ENCODE measurements at regions not wholly inside any gene's neighbourhood (a gene's known extent, or its start where the extent isn't known, plus 50 kb on each side); places are given as distances from the start of the nearest gene placed in this dataset.
A peak's percentile ranks its signal among the peaks of the same experiment; 100 is the strongest.

DNA sequence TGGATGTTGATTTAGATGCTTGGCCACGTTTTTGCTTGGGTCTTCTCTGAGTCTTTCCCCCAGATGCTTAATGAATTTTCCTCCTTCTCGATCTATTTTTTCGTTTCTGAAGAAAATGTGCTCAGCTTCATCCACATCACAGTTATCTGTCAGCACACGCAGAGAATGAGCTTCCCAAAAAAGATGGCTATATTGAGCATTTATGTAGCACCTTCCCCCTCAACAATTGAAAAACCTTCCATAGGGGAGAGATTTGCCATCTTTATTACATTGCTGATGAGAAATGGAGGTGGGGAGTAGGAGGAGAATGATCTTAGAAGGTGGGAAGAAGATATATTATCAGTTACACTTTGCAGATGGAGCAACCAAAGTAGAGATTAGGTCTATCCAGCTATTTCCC is 228.1 kb upstream of the PHYHIPL start:
- TF ChIP-seq, protein P1, sequence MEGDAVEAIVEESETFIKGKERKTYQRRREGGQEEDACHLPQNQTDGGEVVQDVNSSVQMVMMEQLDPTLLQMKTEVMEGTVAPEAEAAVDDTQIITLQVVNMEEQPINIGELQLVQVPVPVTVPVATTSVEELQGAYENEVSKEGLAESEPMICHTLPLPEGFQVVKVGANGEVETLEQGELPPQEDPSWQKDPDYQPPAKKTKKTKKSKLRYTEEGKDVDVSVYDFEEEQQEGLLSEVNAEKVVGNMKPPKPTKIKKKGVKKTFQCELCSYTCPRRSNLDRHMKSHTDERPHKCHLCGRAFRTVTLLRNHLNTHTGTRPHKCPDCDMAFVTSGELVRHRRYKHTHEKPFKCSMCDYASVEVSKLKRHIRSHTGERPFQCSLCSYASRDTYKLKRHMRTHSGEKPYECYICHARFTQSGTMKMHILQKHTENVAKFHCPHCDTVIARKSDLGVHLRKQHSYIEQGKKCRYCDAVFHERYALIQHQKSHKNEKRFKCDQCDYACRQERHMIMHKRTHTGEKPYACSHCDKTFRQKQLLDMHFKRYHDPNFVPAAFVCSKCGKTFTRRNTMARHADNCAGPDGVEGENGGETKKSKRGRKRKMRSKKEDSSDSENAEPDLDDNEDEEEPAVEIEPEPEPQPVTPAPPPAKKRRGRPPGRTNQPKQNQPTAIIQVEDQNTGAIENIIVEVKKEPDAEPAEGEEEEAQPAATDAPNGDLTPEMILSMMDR (conservative IDR thresholded peaks at IDR 0.05; ENCODE audit: low read depth, low read length): no peak
- H3K4me3 ChIP-seq (ENCODE audit: low read depth, low read length): no peak overlapping the region
- DNase-seq (ENCODE audit: low read depth): no peak

DNA sequence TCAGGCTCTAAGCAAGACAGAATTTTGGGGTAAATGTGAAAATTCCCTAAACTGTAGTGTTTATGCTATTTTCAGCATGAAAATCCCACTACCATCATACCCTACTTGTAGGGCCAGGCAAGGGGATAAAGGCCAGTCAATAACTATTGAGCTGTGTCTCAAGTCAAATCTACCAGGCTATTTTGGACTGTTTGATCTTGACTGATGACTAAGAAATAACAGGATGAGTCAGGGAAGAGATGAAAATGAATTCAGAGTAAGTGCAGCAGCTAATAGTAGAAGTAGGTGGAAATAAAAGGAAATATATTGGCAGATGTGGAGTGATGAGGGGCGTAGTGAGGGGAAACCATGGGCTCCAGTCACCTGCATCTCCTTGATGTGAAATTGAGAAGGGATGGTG is 225.8 kb upstream of the PHYHIPL start:
- DNase-seq (ENCODE audit: low read depth): no peak
- TF ChIP-seq, protein P1 (conservative IDR thresholded peaks at IDR 0.05; ENCODE audit: low read depth, low read length): no peak

DNA sequence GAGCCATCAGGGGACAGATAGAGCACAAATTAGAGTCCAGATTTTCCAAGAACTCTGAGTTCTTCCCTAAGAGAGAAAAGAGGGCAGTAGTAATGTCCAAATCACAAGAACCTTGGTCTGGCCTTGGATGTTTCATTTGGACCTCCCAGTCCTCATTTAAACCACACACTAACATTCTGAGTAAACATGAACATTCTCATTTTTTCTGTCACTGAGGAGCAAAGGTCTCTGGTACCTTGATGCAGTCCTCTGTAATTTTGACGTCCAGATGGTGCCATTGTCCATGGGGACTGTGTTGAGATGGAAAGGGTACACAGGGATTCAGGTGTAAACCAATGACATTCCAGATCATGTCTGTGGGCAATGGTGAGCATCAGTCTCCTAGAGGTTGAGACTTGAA is 225.4 kb upstream of the PHYHIPL start:
- TF ChIP-seq, protein P1 (conservative IDR thresholded peaks at IDR 0.05; ENCODE audit: low read depth, low read length): no peak
- DNase-seq (ENCODE audit: low read depth): no peak
- H3K4me3 ChIP-seq (ENCODE audit: low read depth, low read length): no peak overlapping the region

More for the DNA sequence above, 225.8 kb upstream of the PHYHIPL start:
- no peak overlapping the region for H3K4me3 ChIP-seq (ENCODE audit: low read depth, low read length)

DNA sequence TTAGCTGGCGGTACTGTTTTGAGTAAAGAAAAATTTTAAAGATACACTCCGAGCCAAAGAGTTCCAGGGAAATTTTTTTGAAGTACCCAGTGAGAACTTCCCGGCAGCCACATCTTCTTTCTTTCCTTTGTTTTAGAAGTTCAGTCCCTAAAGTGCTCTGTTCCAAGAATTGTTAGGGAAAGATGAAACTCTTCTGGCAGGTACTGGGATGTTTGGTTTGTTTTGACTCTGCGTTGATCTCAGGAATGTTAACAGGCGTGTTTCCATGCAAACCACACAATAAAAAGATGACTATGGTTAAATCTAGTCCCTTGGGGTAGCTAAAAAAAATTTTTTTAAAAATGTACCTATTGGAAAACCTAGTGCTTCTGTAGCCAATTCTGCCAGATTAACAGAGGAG is 224.7 kb upstream of the PHYHIPL start:
- DNase-seq (ENCODE audit: low read depth): no peak
- TF ChIP-seq, protein P1 (conservative IDR thresholded peaks at IDR 0.05; ENCODE audit: low read depth, low read length): no peak
- H3K4me3 ChIP-seq (ENCODE audit: low read depth, low read length): no peak overlapping the region

DNA sequence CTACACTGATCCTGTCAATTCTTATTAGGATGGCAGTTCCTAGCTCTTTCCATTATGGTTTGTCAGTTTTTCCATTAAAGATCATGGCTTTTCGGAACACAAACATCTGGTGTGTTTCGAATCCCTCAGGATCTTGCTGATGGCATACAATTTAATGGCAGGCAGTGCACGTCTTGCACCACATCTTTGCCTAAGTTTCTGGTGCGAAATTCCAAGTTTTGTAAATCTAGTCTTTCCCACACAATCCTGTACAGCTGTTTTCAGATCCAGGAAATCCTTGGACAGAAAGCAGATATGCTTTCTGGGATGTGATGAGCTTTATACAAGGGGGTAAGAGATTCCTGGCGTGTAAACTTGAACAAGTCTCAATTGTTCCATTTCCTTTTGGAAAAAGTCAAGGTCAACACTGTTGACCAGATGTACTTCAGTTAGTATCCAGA is 224.3 kb upstream of the PHYHIPL start:
- DNase-seq (ENCODE audit: low read depth): no peak
- TF ChIP-seq, protein P1 (conservative IDR thresholded peaks at IDR 0.05; ENCODE audit: low read depth, low read length): no peak
- H3K4me3 ChIP-seq (ENCODE audit: low read depth, low read length): no peak overlapping the region

DNA sequence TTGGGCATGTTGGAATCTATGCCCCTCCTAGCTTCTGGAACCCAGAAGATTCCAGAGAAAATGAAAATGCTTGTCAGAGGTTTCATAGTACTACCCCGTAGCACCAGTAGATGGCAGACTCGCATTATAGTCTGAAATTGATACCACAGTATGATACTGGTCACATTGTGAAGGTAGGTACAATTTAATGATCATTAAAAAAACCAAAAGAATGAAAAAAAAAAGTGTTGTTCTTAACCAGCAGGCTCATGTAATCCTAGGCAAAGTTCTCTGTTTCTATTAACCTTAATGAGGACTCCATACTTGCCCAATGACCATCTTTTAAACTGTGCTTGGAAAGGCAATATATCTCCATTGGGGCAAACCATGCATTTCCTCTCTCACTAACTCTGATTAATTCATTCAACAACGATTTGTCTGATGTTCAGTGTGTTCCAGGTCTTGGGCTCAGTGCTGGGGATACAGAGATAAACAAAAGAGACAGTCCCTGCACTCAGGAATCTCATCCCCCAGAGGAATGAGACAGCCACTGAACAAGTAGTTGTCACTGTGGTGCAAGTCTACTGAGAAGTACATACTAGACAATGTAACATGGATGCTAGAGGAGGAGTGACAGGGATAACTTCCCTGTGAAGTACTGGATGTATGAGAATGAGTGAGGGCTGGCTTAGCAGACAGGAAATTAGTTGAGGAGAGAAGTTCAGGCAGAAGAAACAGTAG is 223.5 kb upstream of the PHYHIPL start:
- no peak overlapping the region for H3K4me3 ChIP-seq (ENCODE audit: low read depth, low read length)
- DNase-seq (ENCODE audit: low read depth): no peak
- TF ChIP-seq, protein P1 (conservative IDR thresholded peaks at IDR 0.05; ENCODE audit: low read depth, low read length): peak; percentile 85

DNA sequence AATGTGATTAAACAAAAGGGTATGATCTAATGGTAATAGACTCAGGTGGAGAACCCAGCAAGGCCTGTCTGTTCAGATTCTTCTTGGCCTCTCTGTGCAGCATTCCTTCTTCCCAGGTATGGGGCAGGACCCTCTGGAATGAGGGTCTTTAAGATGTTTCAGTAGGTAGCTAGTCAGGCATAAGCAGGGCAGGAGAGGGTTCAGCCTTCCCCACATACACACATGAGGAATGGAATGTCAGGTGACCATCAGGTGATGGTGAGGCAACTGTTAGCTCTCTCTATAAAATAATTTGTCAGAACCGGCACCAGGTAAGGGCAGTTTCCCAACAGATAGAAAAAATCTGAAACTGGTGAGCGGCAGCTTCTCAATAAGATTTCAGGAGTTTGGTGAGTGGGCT is 222.3 kb upstream of the PHYHIPL start:
- no peak overlapping the region for H3K4me3 ChIP-seq (ENCODE audit: low read depth, low read length)
- TF ChIP-seq, protein P1 (conservative IDR thresholded peaks at IDR 0.05; ENCODE audit: low read depth, low read length): no peak
- DNase-seq (ENCODE audit: low read depth): no peak
